Heart left ventricle (tissue), 16 donors: ENCODE measurements at regions not wholly inside any gene's neighbourhood (a gene's known extent, or its start where the extent isn't known, plus 50 kb on each side); places are given as distances from the start of the nearest gene placed in this dataset.

ENCODE experiments used
- ATAC-seq, 4 donors: fragments of 200-7000 bp; cut with Tn5 transposase; one replicate each; pipeline ENCODE4 v1.9.1; 2020 to 2022; ENCODE audit warnings: moderate library complexity in 4 of 4, mild to moderate bottlenecking in 3 of 4, moderate number of reproducible peaks in 1 of 4
- DNase-seq, 5 donors: peaks; one replicate each; pipeline ENCODE4 v3.0.0-alpha.2; 2020
- H3K27ac ChIP-seq, 12 donors: fragments of 200-600 bp; sonication (generic) in 4 of 12; one replicate each; pipeline versions ENCODE4 v1.5.0 to v1.8.0; 2016 to 2022; ENCODE audit warnings: mild to moderate bottlenecking in 2 of 12
- H3K27me3 ChIP-seq, 9 donors: fragments of 200-600 bp; sonication (generic) in 2 of 9; one replicate each; pipeline versions ENCODE4 v1.5.1 to v1.8.0; 2016 to 2022; ENCODE audit warnings: mild to moderate bottlenecking in 3 of 9
- H3K36me3 ChIP-seq, 9 donors: fragments of 200-600 bp; sonication (generic) in 2 of 9; one replicate each; pipeline versions ENCODE4 v1.5.0 to v1.8.0; 2018 to 2022; ENCODE audit warnings: mild to moderate bottlenecking in 2 of 9
- H3K4me1 ChIP-seq, 12 donors: fragments of 200-600 bp; sonication (generic) in 4 of 12; one replicate each; pipeline versions ENCODE4 v1.5.0 to v1.8.0; 2016 to 2022; ENCODE audit warnings: mild to moderate bottlenecking in 3 of 12
- H3K4me3 ChIP-seq, 12 donors: fragments of 200-600 bp; sonication (generic) in 4 of 12; one replicate each; pipeline versions ENCODE4 v1.5.0 to v1.8.0; 2017 to 2022; ENCODE audit warnings: mild to moderate bottlenecking in 9 of 12, moderate library complexity in 4 of 12
- H3K9me3 ChIP-seq, 12 donors: fragments of 200-600 bp; sonication (generic) in 4 of 12; one replicate each; pipeline versions ENCODE4 v1.5.0 to v1.8.0; 2016 to 2022; ENCODE audit warnings: mild to moderate bottlenecking in 1 of 12
- POLR2A ChIP-seq, 2 donors: fragments of 450-650 bp; IDR thresholded peaks; one replicate each; pipeline ENCODE4 v1.6.1; 2017; ENCODE audit warnings: antibody characterized with exemption in 2 of 2, mild to moderate bottlenecking in 2 of 2, moderate library complexity in 2 of 2
- WGBS, 4 donors: extraction: QIAGEN DNeasy Blood & Tissue Kit in 2 of 4; methylation state at CpG; one replicate each; pipeline versions ENCODE4 v1.1.5 to v1.1.7; 2013 to 2018; 5-methylcytosine and 5-hydroxymethylcytosine counted together
- intact Hi-C, 10 donors: fragments of 100-400 bp; cut with DNase I; formaldehyde crosslinking; loops; one replicate each; pipeline versions ENCODE4 v1.11.1 to v1.14.2; 2022
- TF ChIP-seq, protein P1 (sequence below), 12 donors: fragments of 200-600 bp; sonication (generic) in 4 of 12; IDR thresholded peaks; one replicate each; pipeline versions ENCODE4 v1.5.0 to v1.8.0; 2018 to 2022; ENCODE audit warnings: antibody characterized with exemption in 12 of 12, mild to moderate bottlenecking in 5 of 12
- donor health status: ischemic (EF 13 %, LVEDD 7.1; RV severe dilation, severe dysfunction).
- donor health status: healthy with polysubstance abuse.
- donor health status: DM: no; HTN: yes; CAD: no.
- donor health status: DM: no; HTN: no; CAD: no.
- donor health status: ischemic (EF 25% LVEDD 6.9; RV normal size, moderate dysfunction).
- donor health status: ischemic (EF 25% LVEDD 5.7; RV mildly dilated, moderate dysfunction).
- donor health status: healthy.
- donor health status: DM: yes; HTN: yes; CAD: no.
- donor health status: ischemic (EF 35%, LVEDD 5.7; RV mildly dilated, moderate dysfunction).
- donor health status: nonischemic (EF 11% LVEDD 7.7; RV severe dilation, severe dysfunction).
- donor health status: DM: yes; HTN: yes; CAD: no.
- donor health status: PGD.
- donor health status: ischemic (EF 29% LVEDD 5.4; RV normal size, mild dysfunction).
- donor health status: nonischemic (EF 23%, LVEDD 6.1; RV moderate dilation, normal function).

DNA sequence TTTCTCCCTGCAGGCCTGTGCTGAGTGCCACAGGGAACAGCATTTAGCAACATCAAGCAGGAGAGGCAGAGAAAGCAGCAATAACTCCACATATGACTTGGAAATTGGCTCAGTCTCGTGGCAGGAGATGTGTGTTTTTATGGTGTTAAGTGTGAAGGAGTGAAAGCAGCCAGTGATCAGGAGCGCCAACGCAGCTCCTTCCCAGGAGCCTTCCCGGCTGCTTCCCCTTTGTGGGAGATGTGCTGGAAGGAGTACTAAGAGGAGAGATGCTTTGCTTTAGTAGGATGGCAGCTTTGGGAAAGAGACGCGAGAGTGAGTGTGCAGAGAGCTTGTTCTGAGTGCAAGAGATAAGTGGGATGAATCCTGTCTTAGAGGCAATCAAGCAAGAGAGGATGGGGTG lies 54.7 kb upstream of the KIRREL3 start:
- H3K4me3 ChIP-seq: no peak overlapping the region
- no peaks in the 10 kb centered on the region for H3K36me3 ChIP-seq
- no peak overlapping the region for H3K27ac ChIP-seq
- no peaks in the 10 kb centered on the region for H3K4me1 ChIP-seq
- peaks cover 0 to 4% (median 0%) of the 10 kb centered on the region in 9 donors for H3K27me3 ChIP-seq
- H3K9me3 ChIP-seq: no peaks in the 10 kb centered on the region
- ATAC-seq: no peak
- intact Hi-C loops: no loop called here
- 67 to 76% (median 70%) methylated on average over 6 of the region's 6 CpGs for WGBS, 4 donors
- no peak for TF ChIP-seq POLR2A (IDR thresholded peaks at IDR 0.05)
- TF ChIP-seq, protein P1, sequence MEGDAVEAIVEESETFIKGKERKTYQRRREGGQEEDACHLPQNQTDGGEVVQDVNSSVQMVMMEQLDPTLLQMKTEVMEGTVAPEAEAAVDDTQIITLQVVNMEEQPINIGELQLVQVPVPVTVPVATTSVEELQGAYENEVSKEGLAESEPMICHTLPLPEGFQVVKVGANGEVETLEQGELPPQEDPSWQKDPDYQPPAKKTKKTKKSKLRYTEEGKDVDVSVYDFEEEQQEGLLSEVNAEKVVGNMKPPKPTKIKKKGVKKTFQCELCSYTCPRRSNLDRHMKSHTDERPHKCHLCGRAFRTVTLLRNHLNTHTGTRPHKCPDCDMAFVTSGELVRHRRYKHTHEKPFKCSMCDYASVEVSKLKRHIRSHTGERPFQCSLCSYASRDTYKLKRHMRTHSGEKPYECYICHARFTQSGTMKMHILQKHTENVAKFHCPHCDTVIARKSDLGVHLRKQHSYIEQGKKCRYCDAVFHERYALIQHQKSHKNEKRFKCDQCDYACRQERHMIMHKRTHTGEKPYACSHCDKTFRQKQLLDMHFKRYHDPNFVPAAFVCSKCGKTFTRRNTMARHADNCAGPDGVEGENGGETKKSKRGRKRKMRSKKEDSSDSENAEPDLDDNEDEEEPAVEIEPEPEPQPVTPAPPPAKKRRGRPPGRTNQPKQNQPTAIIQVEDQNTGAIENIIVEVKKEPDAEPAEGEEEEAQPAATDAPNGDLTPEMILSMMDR (IDR thresholded peaks at IDR 0.05): no peak
- no peak for DNase-seq

GRCh38 chr11:127054153-127054552 lies 53.6 kb upstream of the KIRREL3 start:
- TF ChIP-seq, protein P1 (IDR thresholded peaks at IDR 0.05): no peak
- no peak for TF ChIP-seq POLR2A (IDR thresholded peaks at IDR 0.05)
- ATAC-seq (no peak), DNase-seq (no peak)
- intact Hi-C loops: no loop called here
- Histone ChIP-seq H3K27me3 (peaks cover 0 to 4% (median 0%) of the 10 kb centered on the region in 9 donors), H3K27ac (no peak overlapping the region), H3K4me1 (no peaks in the 10 kb centered on the region), H3K36me3 (no peaks in the 10 kb centered on the region), H3K4me3 (no peak overlapping the region), H3K9me3 (no peaks in the 10 kb centered on the region)
- WGBS, 4 donors: 78 to 86% (median 81%) methylated on average over 2 of the region's 2 CpGs

- Histone ChIP-seq H3K36me3 (no peaks in the 10 kb centered on the region), H3K4me1 (no peaks in the 10 kb centered on the region), H3K4me3 (no peak overlapping the region), H3K27me3 (peaks cover 0 to 4% (median 0%) of the 10 kb centered on the region in 9 donors), H3K27ac (no peak overlapping the region), H3K9me3 (no peaks in the 10 kb centered on the region)
- intact Hi-C loops: no loop called here
- no peak for TF ChIP-seq POLR2A (IDR thresholded peaks at IDR 0.05)
- TF ChIP-seq, protein P1 (IDR thresholded peaks at IDR 0.05): no peak
- no peak for ATAC-seq
- DNase-seq: no peak
- 75 to 82% (median 78%) methylated on average over 1 of the region's 1 CpG for WGBS, 4 donors
Measured at GRCh38 chr11:127052404-127052803, 51.8 kb upstream of the KIRREL3 start.
